Endothelial cell of umbilical vein (primary cell): ENCODE measurements at regions not wholly inside any gene's neighbourhood (a gene's known extent, or its start where the extent isn't known, plus 50 kb on each side); places are given as distances from the start of the nearest gene placed in this dataset.

ENCODE experiments used
- BruUV-seq: library from RNA; stranded (reverse); fragments of 400-500 nt; replicated peaks from 2 replicates; lab custom pipeline; 2021; lab: Mats Ljungman, UMichigan
- CTCF ChIA-PET: fragments of 300-600, 350-600 bp; sonication (Branson Sonifier 250); formaldehyde crosslinking; loops from one replicate; lab custom pipeline; 2021; ENCODE audit warnings: antibody characterized with exemption, inconsistent platforms; lab: Charles Lee
- POLR2A ChIA-PET: fragments of 300-600, 350-600 bp; sonication (Branson Sonifier 250); formaldehyde crosslinking; loops from one replicate; lab custom pipeline; 2021; ENCODE audit warnings: antibody characterized with exemption, inconsistent platforms; lab: Charles Lee
- DNase-seq: peaks from one replicate; pipeline ENCODE4 v3.0.0-alpha.2; 2011; ENCODE audit warnings: low read depth, low spot score
- FAIRE-seq: peaks from 2 replicates; lab custom pipeline; 2011; peaks lifted over from hg19 to GRCh38; lab: Jason Lieb, UNC
- H2AFZ ChIP-seq: 2 replicates; pipeline ENCODE4 v1.6.0; 2012; ENCODE audit warnings: low read depth, low read length, control low read depth, inconsistent platforms
- H3K27ac ChIP-seq: 2 replicates; pipeline ENCODE4 v1.5.1; 2011; ENCODE audit warnings: low read depth, mild to moderate bottlenecking, control low read depth, low read length, moderate library complexity; ENCODE audit not compliant: insufficient read depth
- H3K27me3 ChIP-seq, 2 experiments: 2 replicates each; pipeline versions ENCODE4 v1.6.0 to v1.6.1; 2011; ENCODE audit warnings: low read length in 2 of 2, mixed read lengths in 1 of 2; ENCODE audit not compliant: control insufficient read depth in 2 of 2, insufficient read depth in 2 of 2
- H3K36me3 ChIP-seq, 2 experiments: 2 replicates in 1 of 2; 3 replicates in 1 of 2; pipeline ENCODE4 v1.5.1; 2011; ENCODE audit warnings: low read length in 2 of 2, mild to moderate bottlenecking in 1 of 2, moderate library complexity in 1 of 2; ENCODE audit not compliant: control insufficient read depth in 2 of 2, insufficient read depth in 2 of 2; ENCODE audit errors: extremely low read depth in 1 of 2
- H3K4me1 ChIP-seq: 3 replicates; pipeline ENCODE4 v1.5.1; 2011; ENCODE audit warnings: mild to moderate bottlenecking, low read length; ENCODE audit not compliant: control insufficient read depth, insufficient read depth; ENCODE audit errors: extremely low read depth
- H3K4me2 ChIP-seq: 2 replicates; pipeline ENCODE4 v1.6.1; 2011; ENCODE audit warnings: low read length, control low read depth, mixed read lengths; ENCODE audit not compliant: insufficient read depth
- H3K4me3 ChIP-seq, 3 experiments: fragments of 200-600 bp in 1 of 3; sonication (generic), shearing (Covaris generic) in 1 of 3; replicated peaks in 1 of 3; 2 replicates each; pipeline ENCODE4 v1.5.1; 2011 to 2016; ENCODE audit warnings: control low read depth in 3 of 3, low read length in 3 of 3, mild to moderate bottlenecking in 2 of 3, inconsistent platforms in 1 of 3, low read depth in 1 of 3, moderate library complexity in 1 of 3; ENCODE audit not compliant: insufficient read depth in 1 of 3
- H3K79me2 ChIP-seq: 2 replicates; pipeline ENCODE4 v1.6.0; 2012; ENCODE audit warnings: low read length, inconsistent platforms; ENCODE audit not compliant: control insufficient read depth, insufficient read depth
- H3K9ac ChIP-seq: replicated peaks from 2 replicates; pipeline ENCODE3; 2011; ENCODE audit warnings: low read length, control low read depth; ENCODE audit not compliant: insufficient read depth; ENCODE audit errors: extremely low read depth
- H3K9me1 ChIP-seq: replicated peaks from 3 replicates; pipeline ENCODE4 v1.6.0; 2011; ENCODE audit warnings: mild to moderate bottlenecking, low read length; ENCODE audit not compliant: control insufficient read depth, insufficient read depth; ENCODE audit errors: extremely low read depth
- H3K9me3 ChIP-seq: replicated peaks from 2 replicates; pipeline ENCODE4 v1.5.1; 2012; ENCODE audit warnings: low read length, inconsistent platforms; ENCODE audit not compliant: control insufficient read depth, insufficient read depth
- H4K20me1 ChIP-seq: replicated peaks from 2 replicates; pipeline ENCODE3; 2011; ENCODE audit warnings: mild to moderate bottlenecking, low read length; ENCODE audit not compliant: control insufficient read depth, insufficient read depth; ENCODE audit errors: extremely low read depth
- EZH2 ChIP-seq: IDR thresholded peaks from 2 replicates; pipeline ENCODE4 v1.6.1; 2012; ENCODE audit warnings: borderline replicate concordance, low read depth, mild to moderate bottlenecking, moderate library complexity, low read length, inconsistent platforms; ENCODE audit not compliant: severe bottlenecking
- GATA2 ChIP-seq: IDR thresholded peaks from 2 replicates; pipeline ENCODE4 v1.7.0; 2011; ENCODE audit warnings: low read depth, mild to moderate bottlenecking, moderate library complexity, mixed read lengths, low read length; ENCODE audit not compliant: insufficient read length, insufficient read depth
- JUN ChIP-seq: IDR thresholded peaks from 2 replicates; pipeline ENCODE4 v1.6.1; 2011; ENCODE audit warnings: borderline replicate concordance, low read depth; ENCODE audit not compliant: insufficient read length, insufficient read depth
- MYC ChIP-seq: IDR thresholded peaks from one replicate; pipeline ENCODE4 v1.6.1; 2011; ENCODE audit warnings: mild to moderate bottlenecking, low read depth, low read length
- POLR2A ChIP-seq: IDR thresholded peaks from 2 replicates; pipeline ENCODE4 v1.6.1; 2012; ENCODE audit warnings: low read depth, mild to moderate bottlenecking, control low read depth, low read length
- POLR2AphosphoS5 ChIP-seq: IDR thresholded peaks from 2 replicates; pipeline ENCODE4 v1.6.1; 2012; ENCODE audit warnings: low read depth, mild to moderate bottlenecking, control low read depth, low read length, moderate library complexity; ENCODE audit not compliant: insufficient read depth
- dilution Hi-C: fragments of 300-500 bp; cut with MboI; formaldehyde crosslinking; loops from one replicate; pipeline ENCODE4 v1.15.0; 2019; ENCODE audit warnings: low sequenced_read_pairs; ENCODE audit not compliant: extremely low pct_ligation_motif_present
- intact Hi-C: fragments of 100-400 bp; cut with micrococcal nuclease; formaldehyde crosslinking; loops from one replicate; pipeline ENCODE4 v1.10.0; 2022
- TF ChIP-seq, protein P1 (sequence below), 2 donors: IDR thresholded peaks; 1 replicate in 1 of 2; 2 replicates in 1 of 2; pipeline ENCODE4 v1.5.1; 2011; ENCODE audit warnings: low read length in 2 of 2, mild to moderate bottlenecking in 2 of 2, moderate library complexity in 2 of 2, control low read depth in 1 of 2, inconsistent platforms in 1 of 2, low read depth in 1 of 2; ENCODE audit not compliant: insufficient read depth in 1 of 2; ENCODE audit errors: extremely low read depth in 1 of 2
- TF ChIP-seq, protein P2 (sequence below): IDR thresholded peaks from 2 replicates; pipeline ENCODE4 v1.6.1; 2011; ENCODE audit not compliant: insufficient read depth, insufficient read length

DNA sequence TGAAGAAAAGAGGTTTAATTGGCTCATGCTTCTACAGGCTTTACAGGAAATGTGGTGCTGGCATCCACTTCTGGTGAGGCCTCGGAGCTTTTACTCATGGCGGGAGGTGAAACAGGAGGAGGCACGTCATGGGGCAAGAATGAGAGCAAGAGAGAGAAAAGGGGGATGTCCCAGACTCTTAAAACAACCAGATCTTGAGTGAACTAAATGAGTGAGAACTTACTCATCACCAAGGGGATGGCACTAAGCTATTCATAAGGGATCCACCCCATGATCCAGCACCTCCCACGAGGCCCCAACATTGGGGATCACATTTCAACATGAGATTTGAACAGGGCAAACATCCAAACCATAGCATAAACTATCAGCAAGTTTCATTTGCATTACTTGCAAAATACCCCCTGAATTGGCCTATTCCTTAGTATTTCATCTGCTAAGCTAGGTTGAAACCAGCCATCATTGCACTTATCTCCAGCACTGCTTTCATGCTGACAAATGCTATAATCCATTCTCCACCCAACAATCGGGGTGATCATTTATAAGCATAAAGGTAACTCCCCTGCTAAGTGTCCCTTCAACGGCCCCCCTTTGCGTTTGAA, 179.0 kb downstream of the NOC3L start:
- H3K36me3 ChIP-seq: no peaks in the 10 kb centered on the region
- dilution Hi-C loops: no loop called here
- no peak overlapping the region for H3K4me3 ChIP-seq
- no peaks in the 10 kb centered on the region for H3K9me3 ChIP-seq
- no peak overlapping the region for H3K27ac ChIP-seq
- no peaks in the 10 kb centered on the region for H3K27me3 ChIP-seq
- H2AFZ ChIP-seq: no peak overlapping the region
- no peak overlapping the region for H3K4me2 ChIP-seq
- FAIRE-seq (no peak), DNase-seq (no peak)
- no peaks in the 10 kb centered on the region for H4K20me1 ChIP-seq
- no peaks in the 10 kb centered on the region for H3K9me1 ChIP-seq
- H3K4me1 ChIP-seq: no peaks in the 10 kb centered on the region
- no peak overlapping the region for H3K9ac ChIP-seq
- ChIA-PET CTCF (no interaction called here), POLR2A (no interaction called here)
- no peak for TF ChIP-seq GATA2
- TF ChIP-seq JUN: no peak
- no peak for TF ChIP-seq POLR2A
- TF ChIP-seq MYC: no peak
- TF ChIP-seq EZH2: no peak
- TF ChIP-seq, protein P1, sequence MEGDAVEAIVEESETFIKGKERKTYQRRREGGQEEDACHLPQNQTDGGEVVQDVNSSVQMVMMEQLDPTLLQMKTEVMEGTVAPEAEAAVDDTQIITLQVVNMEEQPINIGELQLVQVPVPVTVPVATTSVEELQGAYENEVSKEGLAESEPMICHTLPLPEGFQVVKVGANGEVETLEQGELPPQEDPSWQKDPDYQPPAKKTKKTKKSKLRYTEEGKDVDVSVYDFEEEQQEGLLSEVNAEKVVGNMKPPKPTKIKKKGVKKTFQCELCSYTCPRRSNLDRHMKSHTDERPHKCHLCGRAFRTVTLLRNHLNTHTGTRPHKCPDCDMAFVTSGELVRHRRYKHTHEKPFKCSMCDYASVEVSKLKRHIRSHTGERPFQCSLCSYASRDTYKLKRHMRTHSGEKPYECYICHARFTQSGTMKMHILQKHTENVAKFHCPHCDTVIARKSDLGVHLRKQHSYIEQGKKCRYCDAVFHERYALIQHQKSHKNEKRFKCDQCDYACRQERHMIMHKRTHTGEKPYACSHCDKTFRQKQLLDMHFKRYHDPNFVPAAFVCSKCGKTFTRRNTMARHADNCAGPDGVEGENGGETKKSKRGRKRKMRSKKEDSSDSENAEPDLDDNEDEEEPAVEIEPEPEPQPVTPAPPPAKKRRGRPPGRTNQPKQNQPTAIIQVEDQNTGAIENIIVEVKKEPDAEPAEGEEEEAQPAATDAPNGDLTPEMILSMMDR (IDR thresholded peaks at IDR 0.05; ENCODE audit: extremely low read depth in 1 of 2, insufficient read depth in 1 of 2, low read depth in 1 of 2, low read length in 2 of 2): no peak
- TF ChIP-seq, protein P2, sequence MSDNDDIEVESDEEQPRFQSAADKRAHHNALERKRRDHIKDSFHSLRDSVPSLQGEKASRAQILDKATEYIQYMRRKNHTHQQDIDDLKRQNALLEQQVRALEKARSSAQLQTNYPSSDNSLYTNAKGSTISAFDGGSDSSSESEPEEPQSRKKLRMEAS: no peak
- TF ChIP-seq POLR2AphosphoS5: no peak
- H3K79me2 ChIP-seq: no peaks in the 10 kb centered on the region
- no TSS peak for BruUV-seq
- intact Hi-C loops: no loop called here
